GM23338 (cell line): ENCODE measurements at regions not wholly inside any gene's neighbourhood (a gene's known extent, or its start where the extent isn't known, plus 50 kb on each side); places are given as distances from the start of the nearest gene placed in this dataset.

ENCODE experiments used
- ATAC-seq: fragments of 200-7000 bp; cut with Tn5 transposase; 3 replicates; pipeline ENCODE4 v1.9.1; 2020
- DNase-seq: peaks from one replicate; pipeline ENCODE4 v3.0.0-alpha.2; 2015; ENCODE audit warnings: low spot score
- H2AFZ ChIP-seq: fragments of 200-600 bp; sonication (generic); 2 replicates; pipeline ENCODE4 v1.8.0; 2016; ENCODE audit warnings: antibody characterized with exemption, mild to moderate bottlenecking, moderate library complexity
- H3F3A ChIP-seq: fragments of 200-600 bp; sonication (generic); replicated peaks from 2 replicates; pipeline ENCODE4 v1.8.0; 2017; ENCODE audit warnings: antibody characterized with exemption, mixed run types, low read depth
- H3K27ac ChIP-seq: fragments of 200-600 bp; sonication (generic); 2 replicates; pipeline ENCODE4 v1.6.1; 2016; ENCODE audit warnings: low read depth
- H3K27me3 ChIP-seq: fragments of 200-600 bp; sonication (generic); 2 replicates; pipeline ENCODE4 v1.8.0; 2016; ENCODE audit warnings: mild to moderate bottlenecking, mixed run types, moderate library complexity; ENCODE audit not compliant: insufficient read depth
- H3K36me3 ChIP-seq: fragments of 200-600 bp; sonication (generic); 2 replicates; pipeline ENCODE4 v1.8.0; 2016; ENCODE audit warnings: mild to moderate bottlenecking; ENCODE audit not compliant: insufficient read depth
- H3K4me1 ChIP-seq: fragments of 200-600 bp; sonication (generic); 2 replicates; pipeline ENCODE4 v1.8.0; 2016; ENCODE audit warnings: mild to moderate bottlenecking, moderate library complexity; ENCODE audit not compliant: insufficient read depth
- H3K4me2 ChIP-seq: fragments of 200-600 bp; sonication (generic); 2 replicates; pipeline ENCODE4 v1.7.1; 2017; ENCODE audit warnings: mixed run types
- H3K4me3 ChIP-seq: fragments of 200-600 bp; sonication (generic); 2 replicates; pipeline ENCODE4 v1.6.1; 2016; ENCODE audit warnings: mixed run types
- H3K79me2 ChIP-seq: fragments of 200-600 bp; sonication (generic); replicated peaks from 2 replicates; pipeline ENCODE4 v1.8.0; 2017; ENCODE audit warnings: mild to moderate bottlenecking; ENCODE audit not compliant: insufficient read depth
- H3K9me2 ChIP-seq: fragments of 200-600 bp; sonication (generic); 2 replicates; pipeline ENCODE4 v1.8.0; 2017; ENCODE audit not compliant: insufficient read depth
- H4K20me1 ChIP-seq: fragments of 200-600 bp; sonication (generic); replicated peaks from 2 replicates; pipeline ENCODE4 v1.8.0; 2017; ENCODE audit warnings: mild to moderate bottlenecking; ENCODE audit not compliant: insufficient read depth
- H3K27ac Mint-ChIP-seq: 2 replicates; pipeline ENCODE4 v1.8.0; 2020; ENCODE audit warnings: inconsistent platforms, mild to moderate bottlenecking, moderate library complexity, mixed read lengths
- H3K27me3 Mint-ChIP-seq: 3 replicates; pipeline ENCODE4 v1.8.0; 2022; ENCODE audit warnings: low read depth, mild to moderate bottlenecking, moderate library complexity, mixed read lengths, inconsistent platforms; ENCODE audit not compliant: insufficient read depth, poor library complexity
- H3K36me3 Mint-ChIP-seq: 3 replicates; pipeline ENCODE4 v1.8.0; 2021; ENCODE audit warnings: low read depth, mild to moderate bottlenecking, inconsistent platforms, moderate library complexity, mixed read lengths
- H3K4me1 Mint-ChIP-seq: 3 replicates; pipeline ENCODE4 v1.8.0; 2020; ENCODE audit warnings: mild to moderate bottlenecking, inconsistent platforms, mixed read lengths
- H3K4me3 Mint-ChIP-seq: 3 replicates; pipeline ENCODE4 v1.8.0; 2021; ENCODE audit warnings: moderate library complexity, mild to moderate bottlenecking, inconsistent platforms, mixed read lengths
- H3K9me3 Mint-ChIP-seq: 3 replicates; pipeline ENCODE4 v1.8.0; 2020; ENCODE audit warnings: moderate library complexity, mild to moderate bottlenecking, inconsistent platforms, mixed read lengths
- CREB1 ChIP-seq: fragments of 250-450 bp; sonication (Bioruptor Pico); IDR thresholded peaks from 2 replicates; pipeline ENCODE4 v1.5.0; 2020; ENCODE audit warnings: low read depth, mild to moderate bottlenecking, moderate library complexity
- CTCF ChIP-seq, 2 experiments: fragments of 200-600 bp in 1 of 2; sonication (generic) in 1 of 2; conservative IDR thresholded peaks; 2 replicates each; pipeline versions ENCODE4 v1.5.1 to v1.6.1; 2016 to 2017; ENCODE audit warnings: antibody characterized with exemption in 2 of 2, low read depth in 2 of 2, mild to moderate bottlenecking in 2 of 2, moderate library complexity in 1 of 2
- EZH2phosphoT487 ChIP-seq: fragments of 200-600 bp; sonication (generic); IDR thresholded peaks from one replicate; pipeline ENCODE4 v1.8.1; 2018; ENCODE audit warnings: antibody characterized with exemption; ENCODE audit not compliant: unreplicated experiment
- POLR2AphosphoS5 ChIP-seq: IDR thresholded peaks from 2 replicates; pipeline ENCODE4 v1.6.1; 2016; ENCODE audit warnings: antibody characterized with exemption, low read depth
- ZNF114 ChIP-seq: fragments of 250-450 bp; sonication (Bioruptor Pico); IDR thresholded peaks from 2 replicates; pipeline ENCODE4 v1.5.0; 2020; ENCODE audit warnings: mild to moderate bottlenecking, moderate library complexity
- ZNF331 ChIP-seq: fragments of 250-450 bp; sonication (Bioruptor Pico); IDR thresholded peaks from 2 replicates; pipeline ENCODE4 v1.5.0; 2020; ENCODE audit warnings: low read depth, mild to moderate bottlenecking, moderate library complexity
- ZNF462 ChIP-seq: fragments of 250-450 bp; sonication (Bioruptor Pico); IDR thresholded peaks from 2 replicates; pipeline ENCODE4 v1.5.0; 2020; ENCODE audit warnings: mild to moderate bottlenecking, moderate library complexity
- TF ChIP-seq, protein P1 (sequence below): IDR thresholded peaks from one replicate; pipeline ENCODE4 v1.6.1; 2018; ENCODE audit warnings: antibody characterized with exemption; ENCODE audit not compliant: unreplicated experiment
- TF ChIP-seq, protein P2 (sequence below): IDR thresholded peaks from 2 replicates; pipeline ENCODE4 v1.6.1; 2016; ENCODE audit warnings: antibody characterized with exemption

GRCh38 chr1:55813618-55814017, 598.5 kb upstream of the USP24 start (continued):
- TF ChIP-seq ZNF462 (CRISPR knock-in tag) (no peak), POLR2AphosphoS5 (no peak), CREB1 (no peak), ZNF331 (no peak), ZNF114 (CRISPR knock-in tag) (no peak)
- TF ChIP-seq, protein P1, sequence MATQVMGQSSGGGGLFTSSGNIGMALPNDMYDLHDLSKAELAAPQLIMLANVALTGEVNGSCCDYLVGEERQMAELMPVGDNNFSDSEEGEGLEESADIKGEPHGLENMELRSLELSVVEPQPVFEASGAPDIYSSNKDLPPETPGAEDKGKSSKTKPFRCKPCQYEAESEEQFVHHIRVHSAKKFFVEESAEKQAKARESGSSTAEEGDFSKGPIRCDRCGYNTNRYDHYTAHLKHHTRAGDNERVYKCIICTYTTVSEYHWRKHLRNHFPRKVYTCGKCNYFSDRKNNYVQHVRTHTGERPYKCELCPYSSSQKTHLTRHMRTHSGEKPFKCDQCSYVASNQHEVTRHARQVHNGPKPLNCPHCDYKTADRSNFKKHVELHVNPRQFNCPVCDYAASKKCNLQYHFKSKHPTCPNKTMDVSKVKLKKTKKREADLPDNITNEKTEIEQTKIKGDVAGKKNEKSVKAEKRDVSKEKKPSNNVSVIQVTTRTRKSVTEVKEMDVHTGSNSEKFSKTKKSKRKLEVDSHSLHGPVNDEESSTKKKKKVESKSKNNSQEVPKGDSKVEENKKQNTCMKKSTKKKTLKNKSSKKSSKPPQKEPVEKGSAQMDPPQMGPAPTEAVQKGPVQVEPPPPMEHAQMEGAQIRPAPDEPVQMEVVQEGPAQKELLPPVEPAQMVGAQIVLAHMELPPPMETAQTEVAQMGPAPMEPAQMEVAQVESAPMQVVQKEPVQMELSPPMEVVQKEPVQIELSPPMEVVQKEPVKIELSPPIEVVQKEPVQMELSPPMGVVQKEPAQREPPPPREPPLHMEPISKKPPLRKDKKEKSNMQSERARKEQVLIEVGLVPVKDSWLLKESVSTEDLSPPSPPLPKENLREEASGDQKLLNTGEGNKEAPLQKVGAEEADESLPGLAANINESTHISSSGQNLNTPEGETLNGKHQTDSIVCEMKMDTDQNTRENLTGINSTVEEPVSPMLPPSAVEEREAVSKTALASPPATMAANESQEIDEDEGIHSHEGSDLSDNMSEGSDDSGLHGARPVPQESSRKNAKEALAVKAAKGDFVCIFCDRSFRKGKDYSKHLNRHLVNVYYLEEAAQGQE = no peak

DNA sequence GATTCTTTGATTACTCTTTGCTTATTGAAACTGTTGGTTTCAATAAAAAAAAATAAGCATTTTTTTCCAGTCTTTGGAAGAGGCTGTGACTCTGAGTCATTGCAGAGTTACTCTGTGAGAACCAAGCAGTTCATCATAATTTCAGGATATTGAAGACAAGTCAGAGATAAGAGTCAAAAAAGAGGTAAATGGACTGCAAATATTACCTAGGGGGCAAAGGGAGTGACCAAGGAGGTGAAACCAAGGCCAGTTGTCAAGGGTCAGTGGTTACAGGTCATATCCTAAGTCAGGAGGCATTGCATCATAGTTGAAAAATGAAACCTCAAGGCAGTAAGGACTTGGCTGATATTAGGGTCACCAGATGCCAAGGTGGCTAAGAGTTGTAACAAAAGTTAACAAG, 597.1 kb upstream of the USP24 start:
- Histone ChIP-seq H3K4me3 (no peak overlapping the region), H3K36me3 (no peaks in the 10 kb centered on the region), H3K4me2 (no peak overlapping the region), H3F3A (no peaks in the 10 kb centered on the region), H3K4me1 (no peaks in the 10 kb centered on the region), H4K20me1 (no peaks in the 10 kb centered on the region), H3K79me2 (no peaks in the 10 kb centered on the region), H3K9me2 (no peaks in the 10 kb centered on the region), H3K27me3 (no peaks in the 10 kb centered on the region), H3K27ac (no peak overlapping the region), H2AFZ (no peak overlapping the region)
- ATAC-seq (no peak), DNase-seq (no peak)
- H3K36me3 Mint-ChIP-seq = no peaks in the 10 kb centered on the region
- H3K4me3 Mint-ChIP-seq = no peak overlapping the region
- H3K27me3 Mint-ChIP-seq = peaks cover 3% of the 10 kb centered on the region
- H3K27ac Mint-ChIP-seq = no peak overlapping the region
- no peaks in the 10 kb centered on the region for H3K9me3 Mint-ChIP-seq
- H3K4me1 Mint-ChIP-seq = no peaks in the 10 kb centered on the region
- TF ChIP-seq EZH2phosphoT487 (no peak), CREB1 (no peak), CTCF (conservative IDR thresholded peaks at IDR 0.05; ENCODE audit: low read depth in 2 of 2) (no peak), ZNF331 (no peak), ZNF114 (CRISPR knock-in tag) (no peak)
- TF ChIP-seq, protein P1 = no peak
- TF ChIP-seq, protein P2, sequence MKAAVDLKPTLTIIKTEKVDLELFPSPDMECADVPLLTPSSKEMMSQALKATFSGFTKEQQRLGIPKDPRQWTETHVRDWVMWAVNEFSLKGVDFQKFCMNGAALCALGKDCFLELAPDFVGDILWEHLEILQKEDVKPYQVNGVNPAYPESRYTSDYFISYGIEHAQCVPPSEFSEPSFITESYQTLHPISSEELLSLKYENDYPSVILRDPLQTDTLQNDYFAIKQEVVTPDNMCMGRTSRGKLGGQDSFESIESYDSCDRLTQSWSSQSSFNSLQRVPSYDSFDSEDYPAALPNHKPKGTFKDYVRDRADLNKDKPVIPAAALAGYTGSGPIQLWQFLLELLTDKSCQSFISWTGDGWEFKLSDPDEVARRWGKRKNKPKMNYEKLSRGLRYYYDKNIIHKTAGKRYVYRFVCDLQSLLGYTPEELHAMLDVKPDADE = no peak
